Retinal pigment epithelial cell (primary cell): ENCODE measurements at regions not wholly inside any gene's neighbourhood (a gene's known extent, or its start where the extent isn't known, plus 50 kb on each side); places are given as distances from the start of the nearest gene placed in this dataset.

Experiments
- DNase-seq: peaks from one replicate; pipeline ENCODE4 v3.0.0-alpha.2; 2010; ENCODE audit warnings: low read depth
- H3K4me3 ChIP-seq: 2 replicates; pipeline ENCODE4 v1.5.1; 2011; ENCODE audit warnings: mild to moderate bottlenecking, low read length, control low read depth, moderate library complexity
- CTCF ChIP-seq: conservative IDR thresholded peaks from 2 replicates; pipeline ENCODE4 v1.5.1; 2011; ENCODE audit warnings: low read depth, low read length, control low read depth, inconsistent platforms

GRCh38 chr20:6583134-6583738 lies 184.2 kb upstream of the BMP2 start:
- TF ChIP-seq CTCF: peak; percentile 81
- peak; percentile 23 for DNase-seq
- H3K4me3 ChIP-seq: no peak overlapping the region

- no peak for TF ChIP-seq CTCF
- DNase-seq: no peak
- no peak overlapping the region for H3K4me3 ChIP-seq
Measured at GRCh38 chr20:6582449-6582848, 185.0 kb upstream of the BMP2 start.

GRCh38 chr20:6580486-6580885 lies 187.0 kb upstream of the BMP2 start:
- TF ChIP-seq CTCF: no peak
- DNase-seq: no peak
- no peak overlapping the region for H3K4me3 ChIP-seq

- TF ChIP-seq CTCF: no peak
- DNase-seq: no peak
- H3K4me3 ChIP-seq: no peak overlapping the region
Measured at GRCh38 chr20:6579824-6580223, 187.7 kb upstream of the BMP2 start.

- DNase-seq: no peak
- no peak overlapping the region for H3K4me3 ChIP-seq
- TF ChIP-seq CTCF: no peak
Measured at GRCh38 chr20:6579417-6579816, 188.1 kb upstream of the BMP2 start.

- no peak for DNase-seq
- H3K4me3 ChIP-seq: no peak overlapping the region
- TF ChIP-seq CTCF: no peak
Measured at GRCh38 chr20:6577451-6577850, 190.0 kb upstream of the BMP2 start.

- H3K4me3 ChIP-seq: no peak overlapping the region
- TF ChIP-seq CTCF: no peak
- DNase-seq: no peak
Measured at GRCh38 chr20:6576726-6577125, 190.8 kb upstream of the BMP2 start.
